ENCODE measurements at regions not wholly inside any gene's neighbourhood (a gene's known extent, or its start where the extent isn't known, plus 50 kb on each side); places are given as distances from the start of the nearest gene placed in this dataset.
A peak's percentile ranks its signal among the peaks of the same experiment; 100 is the strongest.

DNA sequence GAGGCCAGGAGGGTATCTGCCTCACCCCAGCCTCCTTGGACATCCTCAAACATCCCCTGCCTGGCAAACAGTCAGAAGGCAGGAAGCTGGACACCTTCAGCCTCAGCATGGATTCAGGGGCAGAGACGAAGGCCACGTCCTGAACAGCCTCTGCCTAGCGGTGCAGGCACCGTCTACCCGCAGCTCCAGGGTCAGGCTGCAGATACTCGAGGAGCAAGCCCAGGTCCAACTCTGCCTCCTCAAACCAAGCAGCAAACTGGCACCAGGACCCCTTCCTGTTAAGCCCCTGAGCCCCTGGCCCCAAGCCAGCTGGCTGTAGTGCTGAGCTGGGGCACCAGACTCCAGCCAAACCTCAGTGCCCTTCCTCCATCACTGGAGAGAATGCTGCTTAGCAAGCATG, 494.7 kb downstream of the NPHP4 start:
- no peak for DNase-seq (ENCODE audit: low spot score)

DNA sequence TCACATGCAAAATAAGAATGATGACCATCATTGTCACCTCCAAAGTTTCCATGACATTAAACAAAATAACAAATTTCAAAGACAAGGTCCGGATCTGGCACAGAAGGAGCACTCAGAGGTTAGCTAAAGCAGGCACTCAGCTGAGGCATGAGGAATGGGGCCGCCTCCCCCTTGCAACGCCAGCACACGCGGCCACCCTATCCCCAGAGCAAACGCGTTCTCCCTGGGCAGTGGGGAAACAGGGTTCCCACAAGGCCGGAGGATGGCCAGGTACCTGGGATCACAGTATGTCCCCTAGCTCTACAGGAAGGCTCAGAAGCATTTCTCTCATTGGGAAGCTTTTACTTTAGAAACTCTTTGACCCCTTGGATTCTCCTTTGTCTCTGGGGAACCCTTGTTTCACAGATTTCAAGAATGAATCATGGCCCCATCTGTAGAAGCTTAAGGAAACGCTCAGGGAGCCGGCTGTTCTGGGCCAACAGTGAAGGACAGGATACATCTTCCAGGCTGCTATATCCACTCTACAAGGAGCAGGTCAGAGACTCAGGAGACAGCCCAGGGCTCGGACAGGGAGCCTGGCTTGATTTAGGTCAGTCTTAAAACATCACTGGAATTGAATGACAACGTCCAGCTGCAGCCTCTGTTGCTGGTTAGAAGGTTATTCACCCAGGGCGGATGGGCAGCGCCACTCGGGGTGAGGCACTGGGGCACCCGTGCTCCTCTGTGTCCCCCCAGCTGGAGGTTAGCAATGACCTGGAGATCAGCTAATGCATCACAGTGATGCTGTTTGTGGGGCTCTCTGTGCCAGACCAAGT, 496.4 kb downstream of the NPHP4 start:
- no peak for DNase-seq (ENCODE audit: low spot score)

DNA sequence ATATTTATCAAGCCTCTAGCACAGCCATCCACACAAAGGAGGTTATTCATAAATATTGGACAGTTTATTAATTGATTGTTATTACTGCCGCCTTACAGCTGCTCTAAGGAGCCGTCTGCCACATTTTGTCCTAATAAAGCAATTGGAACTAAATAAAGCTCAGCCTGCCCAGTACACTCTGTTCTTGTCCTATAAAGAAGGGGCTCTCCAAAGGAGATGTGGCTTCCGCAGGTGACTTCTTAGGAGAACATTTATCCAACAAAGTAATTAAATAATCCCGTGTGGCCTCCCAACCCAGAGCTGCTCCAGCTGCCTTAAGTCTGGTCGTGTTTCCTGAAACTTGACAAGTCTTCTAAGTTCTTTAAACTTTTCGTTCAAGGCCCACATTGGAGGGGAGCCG, 497.7 kb downstream of the NPHP4 start:
- DNase-seq (ENCODE audit: low spot score) = no peak

DNA sequence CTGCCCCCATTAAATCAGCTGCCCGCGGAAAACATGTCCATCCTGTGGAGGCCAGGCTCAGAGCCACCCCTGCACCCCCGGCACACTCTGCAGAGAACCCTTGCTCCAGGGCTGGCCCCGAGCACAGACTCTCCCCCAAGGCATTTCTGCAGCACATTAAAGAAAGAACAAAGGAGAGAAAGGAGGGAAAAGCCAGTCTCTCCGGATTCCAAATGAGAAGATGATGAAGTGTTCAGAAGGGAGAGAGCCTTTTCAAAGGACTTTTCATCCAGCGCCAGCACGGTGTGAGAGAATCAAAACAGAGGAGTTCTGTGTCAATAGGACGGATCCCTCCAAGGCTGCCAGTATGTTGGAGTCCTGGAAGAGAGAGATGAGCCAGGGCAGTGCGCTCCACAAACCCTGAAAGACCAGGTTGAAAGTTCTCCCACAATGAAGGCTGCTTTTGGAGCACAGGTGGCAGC, 498.3 kb downstream of the NPHP4 start:
- no peak for DNase-seq (ENCODE audit: low spot score)

DNA sequence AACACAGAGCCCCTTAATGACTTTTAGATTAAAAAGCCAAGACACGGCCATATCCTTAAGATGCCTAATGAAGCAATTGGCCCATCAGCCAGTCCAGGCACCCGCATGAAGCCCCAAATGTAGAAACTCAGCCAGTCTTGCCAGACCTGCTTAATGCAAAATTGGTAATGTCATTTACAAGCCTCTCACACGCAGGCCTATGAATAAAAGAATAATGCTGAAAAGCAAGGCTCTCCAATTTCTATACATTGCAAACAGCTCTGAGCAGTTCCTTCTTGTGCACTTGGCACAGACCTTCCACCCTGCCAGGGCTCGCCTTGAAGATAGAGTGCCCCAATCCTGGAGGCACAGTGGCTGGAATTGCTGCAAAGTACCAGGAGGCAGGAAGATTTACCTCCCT, 498.9 kb downstream of the NPHP4 start:
- DNase-seq (ENCODE audit: low spot score) = no peak

DNA sequence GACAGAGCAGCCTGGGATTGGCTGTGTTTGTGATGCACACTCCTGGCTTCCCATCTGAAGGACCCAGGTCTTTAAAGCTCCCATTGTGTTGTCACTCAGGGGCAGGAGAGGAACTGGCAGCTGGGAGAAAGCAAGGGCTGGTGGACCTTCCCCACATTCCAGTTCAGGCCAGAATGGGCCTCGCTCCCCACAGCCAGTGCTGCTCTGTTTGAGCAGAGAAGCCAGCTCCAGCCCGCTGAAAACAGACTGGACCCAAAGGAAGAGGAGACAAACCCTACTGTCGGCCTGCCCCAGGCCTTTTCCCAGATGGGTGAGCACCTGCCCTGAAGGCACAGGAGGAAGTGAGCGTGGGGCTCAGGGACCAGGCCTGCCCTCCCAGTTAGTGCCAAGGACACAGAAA, 499.4 kb downstream of the NPHP4 start:
- DNase-seq (ENCODE audit: low spot score) = no peak

DNA sequence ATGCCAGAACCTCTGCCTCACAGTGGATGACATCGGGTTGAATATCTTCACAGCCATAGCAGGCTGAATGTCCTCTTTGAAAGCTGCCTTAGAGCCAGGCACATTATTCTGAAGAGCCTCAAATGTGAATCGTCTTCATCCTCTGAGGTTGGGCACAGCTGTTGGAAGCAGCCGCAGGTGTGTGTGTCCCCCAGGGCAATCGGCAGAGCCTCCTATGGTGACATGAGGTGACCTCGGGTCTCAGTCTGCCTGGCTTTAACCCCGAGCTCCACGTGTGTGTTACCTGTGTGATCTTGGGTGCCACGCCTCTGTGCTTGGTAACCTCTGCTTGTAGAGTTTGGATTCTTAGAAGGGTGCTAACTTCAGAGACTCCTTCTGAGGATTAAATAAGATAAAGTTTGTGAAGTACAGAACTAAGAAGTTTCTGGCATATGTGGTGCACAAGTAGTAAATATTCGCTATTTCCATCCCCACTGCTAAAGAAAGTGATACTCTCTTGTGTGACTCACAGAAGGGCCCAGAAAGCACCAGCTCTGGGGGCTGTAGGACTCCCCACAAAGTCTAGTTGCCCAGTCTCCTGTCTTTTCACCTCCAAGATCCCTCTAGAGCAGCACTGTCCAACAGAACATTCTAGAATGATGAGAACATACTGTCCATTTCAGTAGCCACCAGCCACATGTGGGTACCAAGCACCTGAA, 500.9 kb downstream of the NPHP4 start:
- no peak for DNase-seq (ENCODE audit: low spot score)

DNA sequence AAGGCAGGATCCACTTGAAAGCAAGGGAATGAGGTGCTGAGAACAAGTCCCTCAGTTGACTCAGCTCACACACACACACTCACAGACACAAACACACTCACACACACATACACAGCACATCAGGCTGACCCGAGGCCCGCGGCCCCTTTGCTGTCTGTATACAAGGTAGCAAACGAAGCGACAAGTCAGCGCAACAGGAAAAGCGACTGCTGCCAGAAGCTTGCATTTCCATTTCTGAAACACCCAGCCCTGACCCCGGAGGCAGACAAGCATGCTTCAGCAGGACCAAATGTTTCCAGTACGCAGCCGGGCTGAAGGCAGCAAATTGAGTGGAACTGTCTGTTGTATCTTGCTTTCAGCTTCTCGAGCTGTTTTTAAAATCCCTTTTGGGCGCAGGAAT, 501.6 kb downstream of the NPHP4 start:
- DNase-seq (ENCODE audit: low spot score) = no peak

DNA sequence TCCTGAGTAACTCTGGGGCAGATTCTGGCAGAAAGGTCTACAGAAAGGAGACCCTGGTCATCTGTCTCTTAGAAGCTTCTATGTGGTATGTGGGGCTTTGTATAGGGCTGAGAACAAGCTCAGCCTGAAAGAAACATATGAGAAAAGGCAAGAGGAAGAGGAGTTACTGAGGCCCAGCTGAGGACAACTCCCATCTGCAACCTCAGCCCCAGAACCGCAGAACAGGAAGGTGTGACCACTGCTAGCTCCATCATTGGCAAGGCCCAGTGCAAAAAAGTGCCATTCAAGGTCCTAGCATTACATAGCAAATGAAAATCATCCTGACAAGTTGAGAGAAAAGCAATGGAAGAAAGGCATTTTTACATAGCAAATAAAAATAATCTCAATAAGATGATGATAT, 503.8 kb downstream of the NPHP4 start:
- DNase-seq (ENCODE audit: low spot score) = no peak

DNA sequence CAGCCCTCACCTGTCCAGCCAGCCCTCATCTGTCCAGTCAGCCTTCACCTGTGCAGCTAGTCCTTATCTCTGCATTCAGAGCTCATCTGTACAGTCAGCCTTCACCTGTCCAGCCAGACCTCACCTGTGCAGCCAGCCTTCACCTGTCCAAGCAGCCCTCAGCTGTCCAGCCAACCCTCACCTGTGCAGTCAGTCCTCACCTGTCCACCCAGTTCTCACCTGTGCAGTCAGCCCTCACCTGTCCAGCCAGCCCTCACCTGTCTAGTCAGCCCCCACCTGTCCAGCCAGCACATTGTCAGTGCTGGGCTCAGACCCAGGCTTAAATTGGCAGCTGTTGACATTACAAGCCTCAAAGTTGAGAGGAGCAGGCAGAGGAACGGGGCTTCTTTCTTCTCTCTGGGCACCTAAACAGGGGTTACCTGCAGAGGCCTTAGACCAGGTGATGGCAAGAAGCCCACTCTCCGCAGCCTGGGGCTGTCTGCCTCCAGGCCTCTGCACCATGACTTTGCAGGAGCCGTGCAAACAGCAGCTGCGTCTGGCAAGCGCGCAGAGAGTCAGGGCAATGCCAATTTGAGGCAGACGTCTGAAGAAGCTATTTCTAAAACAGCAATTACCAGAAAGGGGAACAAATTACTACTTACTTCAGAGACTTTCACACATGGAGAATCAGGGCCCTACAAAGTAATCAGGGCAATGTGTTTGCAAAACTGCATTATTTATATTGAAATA, 506.1 kb downstream of the NPHP4 start:
- no peak for DNase-seq (ENCODE audit: low spot score)

DNA sequence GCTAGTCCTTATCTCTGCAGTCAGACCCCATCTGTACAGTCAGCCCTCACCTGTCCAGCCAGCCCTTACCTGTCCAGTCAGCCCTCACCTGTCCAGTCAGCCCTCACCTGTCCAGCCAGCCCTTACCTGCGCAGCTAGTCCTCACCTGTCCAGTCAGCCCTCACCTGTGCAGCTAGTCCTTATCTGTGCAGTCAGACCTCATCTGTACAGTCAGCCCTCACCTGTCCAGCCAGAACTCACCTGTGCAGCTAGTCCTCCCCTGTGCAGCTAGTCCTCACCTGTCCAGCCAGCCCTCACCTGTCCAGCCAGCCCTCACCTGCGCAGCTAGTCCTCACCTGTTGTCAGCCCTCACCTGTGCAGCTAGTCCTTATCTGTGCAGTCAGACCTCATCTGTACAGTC, 506.8 kb downstream of the NPHP4 start:
- no peak for DNase-seq (ENCODE audit: low spot score)

DNA sequence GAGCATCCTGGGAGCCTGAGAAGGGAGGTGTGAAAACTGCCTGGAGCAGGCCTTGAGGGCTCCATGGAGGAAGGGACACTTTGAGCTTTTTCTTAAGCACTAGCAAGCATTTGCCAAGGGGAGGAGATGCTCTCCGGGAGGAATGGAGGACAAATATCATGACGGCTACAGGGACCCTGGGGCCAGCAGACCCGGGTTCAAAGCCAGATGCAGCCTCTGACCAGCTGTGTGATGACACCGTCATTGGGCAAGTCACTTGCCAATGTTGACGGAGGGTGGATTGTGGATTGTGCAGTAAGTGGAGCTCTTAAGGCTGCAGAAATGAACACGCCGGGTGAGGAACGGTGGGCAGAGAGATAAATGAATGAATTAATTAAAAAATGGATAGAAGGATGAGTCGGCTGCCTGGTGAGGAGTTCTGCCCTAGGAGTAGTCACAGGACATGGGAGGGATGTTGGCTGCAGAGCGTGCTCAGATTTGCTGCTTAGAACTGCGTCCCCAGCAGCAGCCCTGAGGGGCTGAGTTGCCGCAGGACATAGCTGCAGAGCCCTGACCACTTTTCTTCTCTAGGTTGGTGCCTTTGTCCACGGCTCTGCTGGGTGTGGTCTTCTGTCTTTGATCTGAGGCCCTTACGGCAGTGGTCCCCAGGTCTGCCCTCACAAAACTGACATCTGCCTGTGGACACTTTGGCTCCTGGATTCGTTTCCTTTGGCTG, 507.6 kb downstream of the NPHP4 start:
- DNase-seq (ENCODE audit: low spot score) = no peak

DNA sequence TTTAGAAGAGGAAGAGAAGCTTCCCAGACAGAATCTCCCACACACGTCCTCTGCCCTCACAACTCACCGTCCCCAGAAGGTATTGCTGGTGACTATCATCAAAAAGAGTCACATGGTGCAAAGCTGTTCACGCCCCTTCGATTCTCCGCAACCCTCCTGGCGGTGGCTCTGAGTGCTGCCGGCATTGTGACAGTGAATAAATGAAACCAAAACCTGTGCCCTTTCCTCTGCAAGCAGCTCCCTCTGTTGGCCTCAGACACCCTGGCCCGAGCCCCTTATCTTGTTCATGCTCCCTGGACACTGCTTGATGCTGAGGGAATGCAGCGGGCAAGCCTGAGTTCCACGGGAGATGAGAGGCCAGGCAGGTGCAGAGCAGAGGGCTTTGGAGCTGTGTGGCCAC, 510.3 kb downstream of the NPHP4 start:
- peak; percentile 76 for DNase-seq (ENCODE audit: low spot score)

DNA sequence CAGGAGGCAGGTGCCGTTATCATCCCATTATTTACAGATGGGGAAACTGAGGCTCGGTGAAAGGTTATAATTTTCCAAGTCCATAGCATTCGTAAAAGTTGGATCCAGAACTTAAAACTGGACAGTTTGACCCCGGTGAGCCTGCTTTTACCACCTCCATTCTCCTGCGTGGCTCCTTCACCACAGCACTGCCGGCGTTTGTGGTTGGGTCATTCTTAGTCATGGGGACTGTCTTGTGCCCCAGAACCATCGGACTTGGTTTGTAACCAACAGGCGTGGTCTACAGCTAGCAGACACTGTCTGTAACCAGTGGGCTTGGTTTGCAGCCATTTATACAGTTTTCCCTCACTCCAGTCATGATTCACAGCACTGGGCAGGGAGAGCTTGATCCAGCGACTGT, 511.3 kb downstream of the NPHP4 start:
- DNase-seq (ENCODE audit: low spot score) = no peak

DNA sequence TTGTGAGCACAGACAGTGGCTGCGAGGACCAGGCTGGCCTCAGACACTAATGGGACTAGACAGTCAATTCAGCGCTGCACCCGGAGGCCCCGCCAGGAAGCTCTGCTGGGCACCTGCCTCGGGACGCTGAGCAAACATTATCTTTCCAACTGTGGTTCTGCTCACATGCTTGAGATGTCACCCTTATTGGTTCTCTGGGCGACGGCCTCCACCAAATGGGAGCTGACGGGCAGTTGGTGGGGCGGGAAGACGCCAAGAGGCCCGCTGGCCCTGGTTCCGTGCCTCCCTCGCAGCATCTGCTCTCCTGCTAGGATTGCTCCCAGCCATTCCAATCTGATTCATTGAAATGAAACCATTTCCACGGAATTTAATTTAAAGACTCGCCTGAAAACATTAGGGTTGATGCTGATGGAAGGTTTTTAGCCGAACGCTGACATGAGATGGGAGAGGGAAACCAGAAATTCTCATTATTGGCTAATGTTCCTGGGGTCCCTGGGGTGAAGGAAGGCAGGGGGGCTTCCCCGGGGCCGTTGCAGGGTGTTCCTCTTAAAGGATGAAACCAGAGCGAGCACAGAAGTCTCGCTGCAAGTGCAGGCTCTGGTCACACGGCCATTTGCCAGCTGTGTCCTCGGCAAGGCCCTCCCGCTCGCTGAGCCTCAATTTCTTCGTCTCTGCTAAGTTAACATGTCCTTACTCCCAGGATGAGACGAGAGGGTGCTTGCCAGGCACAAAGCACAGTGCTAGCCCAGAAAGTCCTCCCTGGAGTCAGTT, 512.2 kb downstream of the NPHP4 start:
- DNase-seq (ENCODE audit: low spot score) = no peak

DNA sequence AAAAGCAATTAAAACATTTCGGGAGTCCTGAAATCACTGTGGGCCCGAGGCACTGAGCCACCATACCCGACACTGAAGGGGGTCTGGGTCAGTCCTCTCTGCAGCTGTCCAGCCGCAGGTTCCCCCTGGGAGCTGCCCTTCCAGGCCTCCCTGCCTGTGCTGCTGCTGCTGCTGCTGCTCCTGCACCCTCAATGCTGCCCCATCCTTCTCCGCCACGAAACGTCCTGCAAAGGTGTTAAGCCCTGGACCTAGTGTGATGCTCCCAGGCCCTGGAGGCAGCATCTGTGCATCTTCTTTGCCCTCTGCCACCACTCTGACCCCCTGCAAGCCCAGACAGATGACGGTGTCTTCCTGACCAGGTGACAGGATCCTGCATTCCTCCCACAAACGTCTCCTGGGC, 513.3 kb downstream of the NPHP4 start:
- no peak for DNase-seq (ENCODE audit: low spot score)

DNA sequence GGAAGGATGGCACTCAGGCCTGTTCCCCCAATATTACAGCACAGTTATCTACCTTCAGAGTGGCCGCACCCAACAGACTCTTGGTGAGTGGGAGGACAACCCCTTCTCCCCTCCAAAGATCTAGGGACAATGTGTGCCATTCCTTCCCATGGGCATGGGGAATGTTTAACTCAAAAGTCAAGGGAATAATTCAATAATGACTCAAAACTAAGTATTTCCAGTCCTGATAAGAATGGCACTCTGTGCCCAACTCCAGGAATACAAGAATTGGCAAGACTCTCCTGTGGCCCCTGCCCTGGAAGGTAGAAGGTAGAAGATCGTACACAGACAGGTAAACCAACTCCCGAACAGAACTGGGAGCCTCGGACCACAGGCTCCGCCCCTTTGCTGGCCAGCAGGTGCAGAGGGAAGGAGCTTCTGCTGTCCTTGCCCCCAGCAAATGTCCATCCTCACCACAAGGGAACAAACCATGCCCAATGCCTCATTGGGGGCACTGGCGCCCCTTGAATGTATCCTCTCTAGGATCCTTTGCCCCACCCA, 514.0 kb downstream of the NPHP4 start:
- DNase-seq (ENCODE audit: low spot score) = no peak

DNA sequence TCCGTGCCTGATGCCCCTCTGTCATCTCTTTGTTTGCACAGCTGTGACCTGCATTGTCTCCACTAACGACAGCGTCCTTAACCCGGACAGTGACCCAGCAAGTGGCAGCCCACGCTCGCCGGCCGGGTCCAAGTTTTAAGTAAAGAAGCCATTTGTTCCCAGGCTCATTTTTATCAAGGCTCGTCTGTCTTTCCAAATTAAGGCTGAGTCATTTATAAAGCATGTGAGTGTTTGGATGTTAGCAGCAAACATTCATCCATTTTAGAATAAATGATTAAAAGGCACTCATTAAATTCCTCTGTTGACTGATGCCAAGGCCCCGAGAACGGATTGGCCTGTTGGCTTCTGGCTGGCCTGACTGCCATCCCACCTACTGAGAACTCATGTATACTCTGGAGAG, 514.5 kb downstream of the NPHP4 start:
- no peak for DNase-seq (ENCODE audit: low spot score)

DNA sequence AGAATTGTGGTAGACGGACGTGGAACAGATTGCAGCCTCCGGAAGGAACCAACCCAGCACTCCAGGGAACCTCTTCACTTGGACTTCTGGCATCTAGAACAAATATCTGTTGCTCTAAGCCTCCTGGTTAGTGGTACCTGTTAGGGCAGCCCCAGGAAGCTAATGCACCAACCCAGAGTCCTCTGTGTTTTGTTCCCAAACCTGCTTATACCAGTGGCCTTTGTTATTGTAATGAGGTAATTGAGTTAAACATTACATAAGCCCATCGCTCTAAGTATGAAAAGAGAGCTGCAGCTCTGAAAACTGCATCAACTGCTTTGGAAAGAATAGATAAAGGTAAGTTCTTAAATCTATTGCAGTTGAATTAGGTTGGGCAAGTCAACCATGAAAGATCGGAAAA, 516.7 kb downstream of the NPHP4 start:
- no peak for DNase-seq (ENCODE audit: low spot score)

DNA sequence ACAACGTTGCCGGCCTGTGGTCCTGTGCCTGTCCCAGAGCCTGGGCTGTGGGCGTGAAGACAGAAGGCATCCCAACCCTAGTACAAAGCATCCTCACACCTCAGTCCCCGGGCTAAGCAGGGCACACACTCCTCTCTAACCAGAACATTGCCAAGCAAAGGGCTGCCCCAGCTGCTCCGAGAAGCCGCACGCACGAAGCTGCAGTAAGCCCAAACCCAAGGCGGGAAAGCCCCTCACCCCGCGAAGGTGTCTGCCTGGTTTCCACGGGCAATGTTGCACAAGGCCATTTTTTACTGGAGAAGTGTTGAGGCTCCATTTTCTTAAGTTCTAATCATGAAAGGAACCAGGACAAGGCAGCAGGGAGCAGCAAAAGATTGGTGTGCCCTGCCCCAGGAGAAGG, 519.0 kb downstream of the NPHP4 start:
- no peak for DNase-seq (ENCODE audit: low spot score)

DNA sequence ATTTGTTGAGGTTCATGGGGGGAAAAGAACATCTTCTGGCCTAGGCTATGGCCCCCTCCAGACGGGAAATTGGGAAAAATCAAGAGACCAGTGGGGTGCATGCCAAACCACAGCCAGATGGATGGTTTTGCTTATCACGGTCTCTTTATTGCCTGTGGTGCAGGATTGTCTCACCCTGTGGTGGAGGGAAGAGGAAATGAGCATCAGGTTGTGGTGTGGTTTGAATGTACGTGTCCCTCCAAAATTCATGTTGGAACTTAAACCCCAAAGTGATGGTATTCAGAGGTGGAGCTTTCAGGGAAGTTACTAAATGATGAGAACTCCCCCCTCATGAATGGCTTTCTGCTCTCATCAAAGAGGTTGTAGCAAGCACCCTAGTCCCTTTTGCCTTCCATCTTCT, 525.7 kb downstream of the NPHP4 start:
- DNase-seq (ENCODE audit: low spot score) = no peak
